ENCODE measurements at regions not wholly inside any gene's neighbourhood (a gene's known extent, or its start where the extent isn't known, plus 50 kb on each side); places are given as distances from the start of the nearest gene placed in this dataset.

DNA sequence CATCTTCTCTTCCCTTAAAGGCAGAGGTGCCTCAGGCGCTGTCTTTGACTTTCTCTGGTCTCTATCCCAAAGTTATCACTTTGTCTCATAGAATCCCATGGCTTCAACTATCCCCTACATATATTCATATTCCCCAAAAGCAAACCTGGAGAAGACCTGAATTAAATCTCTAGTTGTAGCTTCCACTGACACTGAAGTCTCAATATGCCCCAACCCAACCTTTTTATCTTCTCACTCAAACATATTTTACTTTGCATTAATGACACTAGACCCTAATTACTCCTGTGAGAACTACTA, 354.5 kb upstream of the DUSP10 start:
- H3K36me3 Mint-ChIP-seq (ENCODE audit: low read depth): no peaks in the 10 kb centered on the region
- CTCF ChIA-PET: interaction anchor here (0.8 to 1.8 kb wide), 4 partner anchors 11 to 257 kb away, joined by 3 to 4 read pairs (median 3); no protein-coding TSS in a partner anchor
- POLR2A ChIA-PET: no interaction called here
- no peak for ATAC-seq (ENCODE audit: low read depth)
- no peak for TF ChIP-seq CTCF (IDR thresholded peaks at IDR 0.05)
- no peak overlapping the region for H3K4me3 Mint-ChIP-seq
- peaks cover 7% of the 10 kb centered on the region for H3K27me3 Mint-ChIP-seq
- intact Hi-C loops (cut with micrococcal nuclease): loop anchor here (1.0 to 10.0 kb wide), 4 partner anchors 352 to 619 kb away; partner anchors contain the start of gene DUSP10
- H3K4me1 Mint-ChIP-seq: no peaks in the 10 kb centered on the region
- no peak for DNase-seq
- no peaks in the 10 kb centered on the region for H3K9me3 Mint-ChIP-seq
- no peak overlapping the region for H3K27ac Mint-ChIP-seq

DNA sequence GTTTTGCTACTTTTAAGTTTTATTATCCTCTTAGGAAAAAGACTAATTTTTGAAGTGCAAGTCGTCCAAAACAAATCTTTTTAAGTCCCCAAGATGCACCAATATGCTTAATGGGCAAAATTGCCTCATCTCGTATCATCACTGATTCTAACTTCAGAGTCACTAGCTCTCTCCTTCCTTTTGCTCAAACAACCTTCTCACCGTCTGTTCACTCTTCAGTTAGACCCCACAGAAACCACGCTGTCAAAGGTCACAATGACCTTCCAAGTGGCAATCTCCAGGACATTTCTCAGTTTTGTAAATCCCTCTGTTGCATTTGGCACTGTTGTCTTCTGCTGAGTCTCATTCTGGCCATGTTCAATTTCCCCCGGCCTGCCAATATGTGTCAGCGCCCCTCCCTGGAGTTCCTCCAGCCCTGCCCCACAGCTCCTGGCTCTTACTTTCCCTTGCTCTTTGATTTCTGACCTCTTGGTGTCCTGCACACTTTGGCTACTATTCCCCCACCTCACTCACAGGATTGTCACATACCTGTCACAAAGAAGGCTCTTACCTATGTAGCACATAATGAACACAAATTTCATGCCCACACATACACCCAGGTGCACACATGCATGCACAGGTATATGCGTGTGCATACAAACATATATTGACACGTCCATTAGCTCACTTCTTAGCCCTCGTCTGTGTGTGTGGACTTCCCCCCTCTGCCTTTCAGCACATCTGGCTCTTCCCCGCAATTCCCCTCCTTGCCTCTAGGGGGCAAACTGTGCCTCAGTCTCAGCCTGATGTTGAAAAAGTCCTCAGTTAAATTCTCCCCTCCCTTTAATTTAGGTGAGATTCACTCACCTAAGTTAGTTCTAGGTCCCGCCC, 354.0 kb upstream of the DUSP10 start:
- ATAC-seq (ENCODE audit: low read depth) (peak; percentile 82), DNase-seq (no peak)
- TF ChIP-seq CTCF (IDR thresholded peaks at IDR 0.05): peak; percentile 53
- no peaks in the 10 kb centered on the region for H3K9me3 Mint-ChIP-seq
- H3K27ac Mint-ChIP-seq: no peak overlapping the region
- intact Hi-C loops (cut with micrococcal nuclease): loop anchor here (1.0 to 10.0 kb wide), 4 partner anchors 351 to 619 kb away; partner anchors contain the start of gene DUSP10
- no peaks in the 10 kb centered on the region for H3K4me1 Mint-ChIP-seq
- H3K27me3 Mint-ChIP-seq: peaks cover 7% of the 10 kb centered on the region
- H3K36me3 Mint-ChIP-seq (ENCODE audit: low read depth): no peaks in the 10 kb centered on the region
- ChIA-PET CTCF (interaction anchor here (0.6 to 1.8 kb wide), 9 partner anchors 9 to 360 kb away, joined by 3 to 4 read pairs (median 3); no protein-coding TSS in a partner anchor), POLR2A (no interaction called here)
- H3K4me3 Mint-ChIP-seq: no peak overlapping the region

- ChIA-PET POLR2A (no interaction called here), CTCF (no interaction called here)
- no peaks in the 10 kb centered on the region for H3K36me3 Mint-ChIP-seq (ENCODE audit: low read depth)
- no peak for DNase-seq
- peaks cover 7% of the 10 kb centered on the region for H3K27me3 Mint-ChIP-seq
- no peak overlapping the region for H3K4me3 Mint-ChIP-seq
- no peak overlapping the region for H3K27ac Mint-ChIP-seq
- no peaks in the 10 kb centered on the region for H3K9me3 Mint-ChIP-seq
- no peak for TF ChIP-seq CTCF (IDR thresholded peaks at IDR 0.05)
- H3K4me1 Mint-ChIP-seq: no peaks in the 10 kb centered on the region
- no peak for ATAC-seq (ENCODE audit: low read depth)
- intact Hi-C loops (cut with micrococcal nuclease): loop anchor here (10.0 kb wide), 2 partner anchors 349 to 541 kb away; partner anchors contain the start of gene DUSP10
Observed at GRCh38 chr1:222093518-222093917, 351.6 kb upstream of the DUSP10 start.

GRCh38 chr1:222090103-222090502, 348.2 kb upstream of the DUSP10 start:
- no peak for DNase-seq
- Mint-ChIP-seq H3K9me3 (no peaks in the 10 kb centered on the region), H3K4me3 (no peak overlapping the region), H3K27me3 (peaks cover 10% of the 10 kb centered on the region), H3K36me3 (ENCODE audit: low read depth) (no peaks in the 10 kb centered on the region), H3K4me1 (no peaks in the 10 kb centered on the region), H3K27ac (no peak overlapping the region)
- ATAC-seq (ENCODE audit: low read depth): no peak
- POLR2A ChIA-PET: no interaction called here
- CTCF ChIA-PET: interaction anchor here (1.4 kb wide), 1 partner anchor 10 kb away, joined by 3 read pairs; no protein-coding TSS in a partner anchor
- TF ChIP-seq CTCF (IDR thresholded peaks at IDR 0.05): no peak
- intact Hi-C loops (cut with micrococcal nuclease): loop anchor here (10.0 kb wide), 2 partner anchors 345 to 545 kb away; partner anchors contain the start of gene DUSP10

GRCh38 chr1:222087221-222087920, 345.5 kb upstream of the DUSP10 start:
- H3K36me3 Mint-ChIP-seq (ENCODE audit: low read depth): no peaks in the 10 kb centered on the region
- H3K9me3 Mint-ChIP-seq: no peaks in the 10 kb centered on the region
- no peak overlapping the region for H3K27ac Mint-ChIP-seq
- ATAC-seq (ENCODE audit: low read depth): no peak
- H3K27me3 Mint-ChIP-seq: peaks cover 3% of the 10 kb centered on the region
- intact Hi-C loops (cut with micrococcal nuclease): no loop called here
- TF ChIP-seq CTCF (IDR thresholded peaks at IDR 0.05): no peak
- POLR2A ChIA-PET: no interaction called here
- no peak overlapping the region for H3K4me3 Mint-ChIP-seq
- CTCF ChIA-PET: no interaction called here
- no peaks in the 10 kb centered on the region for H3K4me1 Mint-ChIP-seq
- no peak for DNase-seq
